Activated CD4-positive, CD25-positive, alpha-beta regulatory T cell treated with anti-CD3 and anti-CD28 coated beads, Interleukin-2, amount 50 U/mL, for 16 hours (primary cell): ENCODE measurements at regions not wholly inside any gene's neighbourhood (a gene's known extent, or its start where the extent isn't known, plus 50 kb on each side); places are given as distances from the start of the nearest gene placed in this dataset.
"Not testable (repeated sequence)": the region's sequence is repeated elsewhere in the genome, so short reads cannot be mapped to it uniquely, and the experiment has no call there.

ENCODE experiments used
- DNase-seq: peaks from one replicate; pipeline ENCODE4 v3.0.0-alpha.2; 2020; ENCODE audit warnings: low read depth, low spot score

GRCh38 chr2:234861841-234862735 is 89.7 kb upstream of the SH3BP4 start:
- no peak for DNase-seq

GRCh38 chr2:234859330-234859872 is 92.4 kb upstream of the SH3BP4 start:
- not testable (repeated sequence) for DNase-seq

- no peak for DNase-seq
Measured at GRCh38 chr2:234858790-234859329, 93.0 kb upstream of the SH3BP4 start.

GRCh38 chr2:234858145-234858544 is 93.7 kb upstream of the SH3BP4 start:
- no peak for DNase-seq

GRCh38 chr2:234853729-234854128 is 98.1 kb upstream of the SH3BP4 start:
- no peak for DNase-seq

- no peak for DNase-seq
Measured at GRCh38 chr2:234852941-234853340, 98.9 kb upstream of the SH3BP4 start.

GRCh38 chr2:234852035-234852434 is 99.8 kb upstream of the SH3BP4 start:
- DNase-seq: no peak

GRCh38 chr2:234851451-234851850 is 100.4 kb upstream of the SH3BP4 start:
- no peak for DNase-seq

- DNase-seq: no peak
Measured at GRCh38 chr2:234850818-234851217, 101.0 kb upstream of the SH3BP4 start.

GRCh38 chr2:234849678-234850077 is 102.1 kb upstream of the SH3BP4 start:
- no peak for DNase-seq

GRCh38 chr2:234848578-234848977 is 103.2 kb upstream of the SH3BP4 start:
- no peak for DNase-seq

GRCh38 chr2:234847639-234848038 is 104.2 kb upstream of the SH3BP4 start:
- no peak for DNase-seq

GRCh38 chr2:234847364-234847635 is 104.5 kb upstream of the SH3BP4 start:
- DNase-seq: no peak

- DNase-seq: no peak
Measured at GRCh38 chr2:234846599-234847363, 105.0 kb upstream of the SH3BP4 start.

GRCh38 chr2:234845602-234846590 is 105.9 kb upstream of the SH3BP4 start:
- no peak for DNase-seq

- no peak for DNase-seq
Measured at GRCh38 chr2:234843411-234843810, 108.4 kb upstream of the SH3BP4 start.

GRCh38 chr2:234842753-234843152 is 109.1 kb upstream of the SH3BP4 start:
- DNase-seq: no peak

GRCh38 chr2:234841321-234842015 is 110.3 kb upstream of the SH3BP4 start:
- DNase-seq: no peak

GRCh38 chr2:234840336-234840735 is 111.5 kb upstream of the SH3BP4 start:
- DNase-seq: no peak

GRCh38 chr2:234839285-234839684 is 112.5 kb upstream of the SH3BP4 start:
- DNase-seq: no peak

- no peak for DNase-seq
Measured at GRCh38 chr2:234836271-234836670, 115.5 kb upstream of the SH3BP4 start.
